T-cell (primary cell): ENCODE measurements at regions not wholly inside any gene's neighbourhood (a gene's known extent, or its start where the extent isn't known, plus 50 kb on each side); places are given as distances from the start of the nearest gene placed in this dataset.

ENCODE experiments used
- ATAC-seq, 4 experiments: fragments of 200-7000 bp in 3 of 4; fragments of 150-1000 bp in 1 of 4; cut with Tn5 transposase; replicated peaks in 1 of 4; 1 replicate in 3 of 4; 2 replicates in 1 of 4; pipeline ENCODE4 v1.10.0; 2021; ENCODE audit warnings: moderate library complexity in 3 of 4, mild to moderate bottlenecking in 2 of 4, moderate number of reproducible peaks in 1 of 4
- CTCF ChIA-PET, 2 donors: fragments of 300-600 bp; sonication (Branson Sonifier 250); formaldehyde crosslinking; loops; one replicate each; lab custom pipeline; 2022; ENCODE audit warnings: antibody characterized with exemption in 2 of 2; lab: Charles Lee
- POLR2A ChIA-PET, 2 donors: fragments of 300-600 bp; sonication (Branson Sonifier 250); formaldehyde crosslinking; loops; one replicate each; lab custom pipeline; 2022; ENCODE audit warnings: antibody characterized with exemption in 2 of 2; lab: Charles Lee
- DNase-seq, 35 experiments: peaks; one replicate each; pipeline versions ENCODE4 v3.0.0 to v3.0.0-alpha.2; 2013 to 2023
- H3K27ac ChIP-seq: one replicate; pipeline ENCODE4 v1.5.1; 2013; ENCODE audit warnings: low read length
- H3K27me3 ChIP-seq, 2 experiments: replicated peaks in 1 of 2; 1 replicate in 1 of 2; 2 replicates in 1 of 2; pipeline versions ENCODE4 v1.6.1 to v1.7.0; 2013; ENCODE audit warnings: low read length in 1 of 2, mixed read lengths in 1 of 2; ENCODE audit not compliant: control insufficient read depth in 2 of 2, insufficient read depth in 2 of 2; ENCODE audit errors: extremely low read depth in 1 of 2
- H3K36me3 ChIP-seq, 2 donors: 1 replicate in 1 of 2; 2 replicates in 1 of 2; pipeline versions ENCODE4 v1.6.1 to v1.7.0; 2013; ENCODE audit warnings: low read length in 1 of 2; ENCODE audit not compliant: control insufficient read depth in 2 of 2, insufficient read depth in 1 of 2; ENCODE audit errors: extremely low read depth in 1 of 2
- H3K4me1 ChIP-seq, 2 experiments: 1 replicate in 1 of 2; 2 replicates in 1 of 2; pipeline versions ENCODE4 v1.6.1 to v1.7.0; 2013; ENCODE audit warnings: low read length in 2 of 2, mixed read lengths in 1 of 2; ENCODE audit not compliant: insufficient read depth in 2 of 2, control insufficient read depth in 1 of 2; ENCODE audit errors: extremely low read depth in 1 of 2
- H3K4me3 ChIP-seq, 2 donors: 1 replicate in 1 of 2; 2 replicates in 1 of 2; pipeline versions ENCODE4 v1.5.1 to v1.7.0; 2013; ENCODE audit warnings: mild to moderate bottlenecking in 2 of 2, low read length in 1 of 2, moderate library complexity in 1 of 2; ENCODE audit not compliant: control insufficient read depth in 1 of 2; ENCODE audit errors: extremely low read depth in 1 of 2
- H3K9me3 ChIP-seq: 2 replicates; pipeline ENCODE4 v1.7.0; 2013
- H3K27ac Mint-ChIP-seq, 2 donors: one replicate each; pipeline ENCODE4 v1.8.0; 2020 to 2021; ENCODE audit warnings: mild to moderate bottlenecking in 2 of 2, mixed read lengths in 2 of 2
- H3K27me3 Mint-ChIP-seq, 2 donors: one replicate each; pipeline ENCODE4 v1.8.0; 2021 to 2022; ENCODE audit warnings: mixed read lengths in 2 of 2
- H3K36me3 Mint-ChIP-seq: one replicate; pipeline ENCODE4 v1.8.0; 2021; ENCODE audit warnings: mixed read lengths
- H3K4me1 Mint-ChIP-seq, 3 donors: one replicate each; pipeline ENCODE4 v1.8.0; 2020 to 2022; ENCODE audit warnings: mixed read lengths in 3 of 3, mild to moderate bottlenecking in 1 of 3
- H3K4me3 Mint-ChIP-seq, 3 donors: one replicate each; pipeline ENCODE4 v1.8.0; 2020 to 2022; ENCODE audit warnings: mild to moderate bottlenecking in 3 of 3, mixed read lengths in 3 of 3, moderate library complexity in 3 of 3
- H3K9me3 Mint-ChIP-seq, 3 donors: one replicate each; pipeline ENCODE4 v1.8.0; 2020 to 2022; ENCODE audit warnings: mixed read lengths in 3 of 3
- WGBS: methylation state at CpG from one replicate; pipeline ENCODE4 v1.1.5; 2013; ENCODE audit warnings: missing lambda C conversion rate; ENCODE audit not compliant: insufficient coverage; 5-methylcytosine and 5-hydroxymethylcytosine counted together

DNA sequence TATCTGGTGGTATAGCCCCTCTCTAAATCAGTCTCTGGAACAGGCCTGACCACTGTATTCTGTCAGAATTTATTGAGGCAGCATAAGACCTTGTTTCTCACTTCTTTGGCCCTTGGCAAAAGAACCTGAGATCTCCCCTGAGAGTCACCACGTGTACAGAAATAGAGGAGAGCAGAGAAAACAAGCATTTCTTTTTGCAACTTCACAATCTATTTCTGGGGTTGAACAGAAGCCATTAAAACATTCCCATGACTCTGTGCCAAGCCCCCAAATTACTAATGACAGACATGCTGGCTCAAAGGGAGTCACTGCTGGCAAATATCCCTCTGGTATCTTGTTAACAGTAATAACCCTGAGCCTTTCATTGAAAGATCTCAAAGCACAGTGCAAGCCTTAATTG lies 395.3 kb downstream of the MAFB start:
- ATAC-seq (no peak), DNase-seq (no peak)
- Mint-ChIP-seq H3K4me1 (no peaks in the 10 kb centered on the region), H3K4me3 (no peak overlapping the region), H3K27ac (no peak overlapping the region), H3K36me3 (no peaks in the 10 kb centered on the region), H3K27me3 (peaks cover 4 to 6% of the 10 kb centered on the region in 2 donors), H3K9me3 (no peaks in the 10 kb centered on the region)
- no peaks in the 10 kb centered on the region for H3K27me3 ChIP-seq
- no peaks in the 10 kb centered on the region for H3K9me3 ChIP-seq
- no peak overlapping the region for H3K27ac ChIP-seq
- ChIA-PET CTCF (no interaction called here), POLR2A (no interaction called here)
- H3K36me3 ChIP-seq = no peaks in the 10 kb centered on the region
- no CpG with 5 or more reads among the region's 1 CpG for WGBS
- H3K4me3 ChIP-seq = no peak overlapping the region
- H3K4me1 ChIP-seq = no peaks in the 10 kb centered on the region

DNA sequence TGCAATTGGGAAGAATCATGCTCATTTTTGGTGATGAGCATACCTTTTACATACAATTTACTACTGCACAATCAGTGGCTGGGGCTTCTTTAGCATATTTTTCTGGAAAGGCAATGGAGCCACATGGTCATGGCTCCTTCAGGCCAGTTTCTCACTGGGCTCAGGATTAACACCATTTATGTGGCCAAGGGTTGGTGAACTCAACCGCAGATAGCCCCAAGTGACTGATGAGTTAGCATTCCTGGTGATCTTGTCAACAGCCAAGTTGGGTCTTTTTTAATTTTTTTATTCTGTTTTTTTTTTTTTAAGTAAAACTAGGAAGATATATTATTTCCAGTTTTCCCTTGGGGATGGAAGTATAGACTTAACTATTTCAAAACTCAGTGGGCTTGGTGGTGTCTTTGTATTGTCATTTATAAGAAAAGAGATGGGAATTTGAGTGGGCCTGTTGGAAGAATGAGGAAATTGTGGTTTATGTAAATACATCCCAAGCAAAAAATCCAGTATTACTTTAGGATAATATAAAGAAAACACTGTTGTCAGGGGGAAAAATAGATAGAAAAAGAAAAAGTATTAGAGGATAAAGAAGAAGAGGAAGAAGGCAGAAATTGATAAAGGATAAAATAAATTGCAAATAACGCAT lies 397.4 kb downstream of the MAFB start:
- Histone ChIP-seq H3K27me3 (no peaks in the 10 kb centered on the region), H3K9me3 (no peaks in the 10 kb centered on the region), H3K4me1 (no peaks in the 10 kb centered on the region), H3K27ac (no peak overlapping the region), H3K4me3 (no peak overlapping the region), H3K36me3 (no peaks in the 10 kb centered on the region)
- no peaks in the 10 kb centered on the region for H3K36me3 Mint-ChIP-seq
- ATAC-seq = no peak
- no peaks in the 10 kb centered on the region for H3K4me1 Mint-ChIP-seq
- ChIA-PET CTCF (no interaction called here), POLR2A (no interaction called here)
- DNase-seq = no peak
- H3K9me3 Mint-ChIP-seq = no peaks in the 10 kb centered on the region
- H3K4me3 Mint-ChIP-seq = no peak overlapping the region
- peaks cover 4 to 6% of the 10 kb centered on the region in 2 donors for H3K27me3 Mint-ChIP-seq
- WGBS = no CpG with 5 or more reads among the region's 2 CpGs
- H3K27ac Mint-ChIP-seq = no peak overlapping the region

DNA sequence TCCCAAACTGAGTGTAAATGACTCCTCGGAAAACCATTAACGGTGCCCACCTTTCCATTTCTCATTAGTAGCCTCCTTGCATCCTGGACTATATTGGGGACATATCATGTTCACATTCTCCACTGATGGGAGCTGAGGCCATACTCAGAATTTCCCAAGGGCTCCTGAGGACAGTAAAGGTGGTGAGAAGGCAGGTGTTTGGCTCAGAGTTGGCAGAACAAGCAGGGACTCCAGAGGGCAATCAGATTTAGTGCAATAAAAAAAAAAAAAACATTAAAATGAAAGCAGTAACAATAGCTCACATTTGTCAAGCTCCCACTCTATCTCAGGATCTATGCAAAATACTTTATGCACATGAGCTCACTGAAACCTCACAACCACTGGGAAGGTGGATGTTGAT lies 401.4 kb downstream of the MAFB start:
- H3K27ac Mint-ChIP-seq = no peak overlapping the region
- no peaks in the 10 kb centered on the region for H3K9me3 Mint-ChIP-seq
- ATAC-seq = no peak
- peaks cover 1 to 3% of the 10 kb centered on the region in 2 donors for H3K27me3 Mint-ChIP-seq
- ChIA-PET CTCF (no interaction called here), POLR2A (interaction anchor here (0.7 to 0.8 kb wide), 2 partner anchors 9 to 91 kb away, joined by 3 to 4 read pairs; no protein-coding TSS in a partner anchor)
- H3K36me3 Mint-ChIP-seq = no peaks in the 10 kb centered on the region
- no peak overlapping the region for H3K4me3 ChIP-seq
- DNase-seq = no peak
- no peaks in the 10 kb centered on the region for H3K4me1 Mint-ChIP-seq
- H3K4me1 ChIP-seq = no peaks in the 10 kb centered on the region
- H3K9me3 ChIP-seq = no peaks in the 10 kb centered on the region
- no CpG with 5 or more reads among the region's 2 CpGs for WGBS
- H3K27me3 ChIP-seq = no peaks in the 10 kb centered on the region
- H3K27ac ChIP-seq = no peak overlapping the region
- no peaks in the 10 kb centered on the region for H3K36me3 ChIP-seq
- no peak overlapping the region for H3K4me3 Mint-ChIP-seq

DNA sequence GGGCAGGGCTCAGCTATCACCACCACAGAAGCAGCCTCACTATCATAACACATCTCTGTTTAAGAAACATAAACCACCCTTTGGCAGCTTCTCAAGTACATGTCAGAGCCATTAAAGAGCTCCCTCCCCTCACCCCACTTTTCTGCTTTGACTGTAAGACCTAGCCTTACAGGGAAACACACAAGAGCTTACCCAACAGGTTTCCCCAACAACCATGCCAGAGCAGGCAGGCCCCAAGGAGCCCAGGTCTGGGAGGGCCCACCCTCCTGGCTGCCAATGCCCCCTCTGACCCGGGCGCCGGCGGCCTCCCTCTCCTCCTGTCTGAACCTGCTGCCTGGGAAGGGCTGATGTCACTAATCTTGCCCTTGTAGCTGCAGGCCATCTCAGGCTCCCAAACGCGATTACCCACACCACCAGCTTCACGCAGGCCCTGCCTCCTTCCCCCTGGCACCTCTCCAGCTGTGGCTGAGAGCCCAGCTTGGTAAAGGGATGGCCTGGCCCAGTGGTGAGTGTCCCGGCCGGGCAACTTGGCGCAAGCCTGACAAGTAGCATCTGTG lies 402.0 kb downstream of the MAFB start:
- Mint-ChIP-seq H3K27me3 (peaks cover 1 to 3% of the 10 kb centered on the region in 2 donors), H3K9me3 (no peaks in the 10 kb centered on the region), H3K4me1 (no peaks in the 10 kb centered on the region), H3K4me3 (no peak overlapping the region), H3K36me3 (no peaks in the 10 kb centered on the region), H3K27ac (no peak overlapping the region)
- Histone ChIP-seq H3K27ac (no peak overlapping the region), H3K36me3 (no peaks in the 10 kb centered on the region), H3K4me3 (no peak overlapping the region), H3K27me3 (no peaks in the 10 kb centered on the region), H3K9me3 (no peaks in the 10 kb centered on the region), H3K4me1 (no peaks in the 10 kb centered on the region)
- ATAC-seq (no peak), DNase-seq (no peak)
- WGBS = 84% methylated on average over 9 of the region's 10 CpGs
- ChIA-PET POLR2A (interaction anchor here in 1 of 2 donors (0.8 kb wide), 1 partner anchor 91 kb away, joined by 3 read pairs; no protein-coding TSS in a partner anchor), CTCF (no interaction called here)

DNA sequence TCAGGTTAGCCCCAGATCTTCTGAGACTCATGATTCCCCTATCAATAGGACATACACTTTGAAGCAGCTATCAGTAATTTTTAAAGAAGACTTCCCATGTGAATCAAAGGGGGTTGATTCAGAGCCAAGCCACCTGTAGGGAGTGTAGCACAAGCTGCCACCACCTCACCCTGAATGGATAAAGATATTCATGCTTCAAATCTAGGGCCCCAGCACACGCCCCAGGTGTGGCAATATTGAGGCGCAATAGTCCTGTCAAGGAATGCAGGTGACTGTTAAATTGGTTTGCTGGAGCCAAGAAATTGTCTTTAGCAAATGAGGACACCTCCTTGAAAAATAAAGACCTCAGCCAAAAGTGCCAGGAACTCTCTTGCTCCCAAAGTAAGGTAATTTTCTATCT lies 404.4 kb downstream of the MAFB start:
- Histone ChIP-seq H3K4me3 (no peak overlapping the region), H3K4me1 (no peaks in the 10 kb centered on the region), H3K9me3 (no peaks in the 10 kb centered on the region), H3K36me3 (no peaks in the 10 kb centered on the region), H3K27ac (no peak overlapping the region), H3K27me3 (no peaks in the 10 kb centered on the region)
- Mint-ChIP-seq H3K4me1 (no peaks in the 10 kb centered on the region), H3K9me3 (no peaks in the 10 kb centered on the region), H3K4me3 (no peak overlapping the region), H3K27ac (no peak overlapping the region), H3K27me3 (peaks cover 0 to 11% of the 10 kb centered on the region in 2 donors), H3K36me3 (no peaks in the 10 kb centered on the region)
- ChIA-PET CTCF (no interaction called here), POLR2A (no interaction called here)
- no peak for DNase-seq
- WGBS = no CpG with 5 or more reads among the region's 2 CpGs
- no peak for ATAC-seq

DNA sequence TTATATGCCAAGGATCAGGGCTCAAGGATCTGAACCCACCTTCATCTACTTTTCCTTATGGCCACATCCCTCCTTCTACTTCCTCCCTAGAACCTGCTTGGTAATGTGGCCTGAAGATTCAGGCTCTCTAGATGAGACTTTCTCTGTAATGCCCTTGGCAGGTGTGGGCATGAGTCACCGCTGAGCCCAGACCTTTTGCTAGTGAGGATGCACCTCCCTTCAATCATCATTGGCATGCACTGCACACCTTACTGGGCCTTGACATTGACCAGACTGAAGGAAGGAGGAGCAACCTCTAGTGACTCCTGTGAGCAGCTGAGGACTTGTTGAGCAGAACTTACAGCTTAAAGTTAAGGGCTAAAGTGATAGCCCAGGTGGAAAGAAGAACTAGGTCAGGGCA lies 405.3 kb downstream of the MAFB start:
- Histone ChIP-seq H3K4me3 (no peak overlapping the region), H3K9me3 (no peaks in the 10 kb centered on the region), H3K27ac (no peak overlapping the region), H3K4me1 (no peaks in the 10 kb centered on the region), H3K27me3 (no peaks in the 10 kb centered on the region), H3K36me3 (no peaks in the 10 kb centered on the region)
- peaks cover 0 to 11% of the 10 kb centered on the region in 2 donors for H3K27me3 Mint-ChIP-seq
- ChIA-PET CTCF (interaction anchor here in 1 of 2 donors (0.7 kb wide), 1 partner anchor 858 kb away, joined by 3 read pairs; no protein-coding TSS in a partner anchor), POLR2A (no interaction called here)
- H3K36me3 Mint-ChIP-seq = no peaks in the 10 kb centered on the region
- no peaks in the 10 kb centered on the region for H3K9me3 Mint-ChIP-seq
- WGBS = no CpG with 5 or more reads among the region's 1 CpG
- H3K4me1 Mint-ChIP-seq = no peaks in the 10 kb centered on the region
- DNase-seq (no peak), ATAC-seq (no peak)
- no peak overlapping the region for H3K4me3 Mint-ChIP-seq
- H3K27ac Mint-ChIP-seq = no peak overlapping the region
